CD4-positive, alpha-beta T cell treated with Interleukin-15 for 1 hour (primary cell): ENCODE measurements at regions not wholly inside any gene's neighbourhood (a gene's known extent, or its start where the extent isn't known, plus 50 kb on each side); places are given as distances from the start of the nearest gene placed in this dataset.

ENCODE experiments used
- DNase-seq: peaks from one replicate; pipeline ENCODE4 v3.0.0-alpha.2; 2020

DNA sequence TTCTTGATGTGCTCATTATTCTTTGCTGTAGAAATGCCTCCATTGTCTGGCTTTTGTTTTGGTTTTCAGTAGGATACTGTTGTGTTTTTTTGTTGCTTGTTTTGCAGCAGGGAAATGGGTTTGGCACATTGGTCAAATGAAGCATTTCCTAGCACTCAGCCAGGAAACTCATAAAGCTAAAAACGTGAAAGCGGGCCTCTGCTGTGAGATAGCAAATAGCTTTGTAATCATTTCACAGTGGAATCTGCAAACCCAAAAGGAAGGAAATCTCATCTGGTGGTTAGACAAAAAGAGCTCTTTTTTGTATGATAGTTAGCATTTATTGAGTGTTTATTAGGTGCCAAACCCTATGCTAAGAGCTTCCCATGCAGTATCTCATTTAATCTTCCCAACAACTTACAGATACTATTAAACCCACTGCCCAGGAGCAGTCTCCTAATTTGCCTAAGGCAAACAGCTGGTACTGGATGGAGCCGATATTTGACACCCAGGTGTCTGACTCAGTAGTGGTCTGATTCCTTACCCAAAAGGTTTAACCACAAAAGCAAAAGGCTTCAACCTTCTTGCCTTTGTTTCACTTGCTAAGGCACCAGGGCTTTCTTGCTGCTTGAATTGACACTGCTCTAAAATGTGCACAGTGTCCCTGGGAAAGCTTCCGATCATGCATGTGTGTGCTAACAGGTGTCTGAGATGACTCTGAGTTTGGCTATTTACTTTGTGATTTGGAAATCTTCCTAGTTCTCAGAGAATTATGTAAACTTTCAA, 527.9 kb upstream of the MDFIC2 start:
- no peak for DNase-seq

DNA sequence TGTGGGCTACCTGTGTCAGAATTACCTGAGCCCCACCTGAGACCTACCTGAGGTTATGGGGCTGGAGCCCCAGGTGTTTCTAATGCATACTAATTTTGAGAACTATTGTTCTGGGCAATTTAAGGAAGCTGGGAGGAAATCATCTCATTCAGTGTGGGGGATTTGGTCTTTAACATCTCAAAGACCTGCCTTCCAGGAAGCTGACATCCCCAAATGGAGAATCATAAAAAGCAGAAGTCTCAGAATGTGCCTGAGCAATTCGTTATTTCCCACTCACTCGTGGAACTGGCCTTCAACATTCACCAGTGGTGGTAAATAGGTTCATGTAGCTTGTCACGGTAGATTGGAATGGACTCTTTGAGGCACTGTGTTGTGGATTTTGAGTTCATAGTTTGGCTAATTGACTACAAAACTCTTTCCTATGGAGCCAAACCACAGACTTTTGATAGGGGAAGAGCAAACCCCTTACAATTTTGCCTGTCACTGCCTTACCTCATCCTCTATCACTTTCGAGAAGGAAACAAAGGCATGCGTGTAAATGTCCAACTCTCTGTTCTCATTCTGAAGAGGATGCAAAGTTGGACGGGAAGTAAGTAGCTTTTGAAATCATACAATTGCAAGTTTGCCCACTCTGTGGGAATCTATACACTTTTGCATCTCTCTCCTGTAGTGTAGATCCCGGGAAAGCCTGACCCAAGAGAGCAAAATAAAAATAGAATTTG, 521.0 kb upstream of the MDFIC2 start:
- no peak for DNase-seq

DNA sequence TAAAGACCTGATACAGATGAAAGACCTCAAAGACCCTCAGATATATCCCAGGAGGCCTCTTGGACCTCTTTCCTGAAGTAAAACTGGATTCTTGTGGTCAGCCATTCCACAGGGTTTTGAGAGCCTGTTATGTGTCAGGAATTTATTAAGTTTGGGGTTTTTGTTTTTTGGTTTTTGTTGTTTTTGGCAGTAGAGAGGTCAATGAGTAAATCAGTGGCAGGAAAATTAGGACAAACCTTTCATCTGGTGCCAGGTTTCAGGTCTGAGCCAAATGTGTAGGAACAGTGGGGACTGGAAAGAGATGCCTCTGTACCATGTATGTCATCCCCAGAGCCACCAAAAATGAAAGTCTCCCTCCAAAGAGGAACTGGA, 520.4 kb upstream of the MDFIC2 start:
- no peak for DNase-seq

DNA sequence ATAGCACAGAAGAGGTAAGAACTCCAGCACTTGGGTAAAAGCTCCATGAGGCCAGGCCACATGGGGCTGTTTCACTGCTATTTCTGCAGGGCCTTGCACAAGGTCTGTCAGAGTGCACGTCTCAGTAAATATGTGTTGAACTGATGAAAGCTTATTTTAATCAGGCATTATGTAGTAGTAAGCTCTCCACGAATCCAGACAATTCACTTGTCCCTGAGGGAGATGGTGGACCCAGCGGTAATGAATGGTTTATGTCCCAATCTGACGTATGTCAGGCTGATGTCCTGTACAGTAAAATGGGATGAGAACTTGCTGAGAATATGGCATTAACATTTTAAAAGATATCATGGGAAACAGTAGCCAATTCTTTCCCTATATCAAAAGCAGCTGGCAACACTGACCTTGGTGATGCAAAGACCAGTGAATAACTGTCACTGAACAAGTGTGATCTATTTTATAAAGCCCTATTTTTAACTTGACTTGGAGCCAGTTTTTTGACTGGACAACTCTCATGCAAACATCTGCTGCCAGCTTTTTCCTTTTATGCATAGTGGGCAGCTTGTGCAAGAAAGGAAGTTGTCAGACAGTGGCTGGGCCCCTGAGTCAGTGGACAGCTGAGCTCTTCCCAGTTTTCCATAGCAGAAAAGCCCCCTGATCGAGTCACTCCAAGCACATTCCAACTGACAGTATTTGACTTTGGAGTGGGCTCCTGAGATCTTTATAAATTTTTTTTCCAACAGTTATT, 519.8 kb upstream of the MDFIC2 start:
- DNase-seq, result no peak

- DNase-seq, result no peak
Measured at GRCh38 chr3:70829092-70829491, 516.7 kb upstream of the MDFIC2 start.

- no peak for DNase-seq
Measured at GRCh38 chr3:70824773-70825172, 512.3 kb upstream of the MDFIC2 start.

GRCh38 chr3:70824078-70824477, 511.6 kb upstream of the MDFIC2 start:
- DNase-seq, result no peak

DNA sequence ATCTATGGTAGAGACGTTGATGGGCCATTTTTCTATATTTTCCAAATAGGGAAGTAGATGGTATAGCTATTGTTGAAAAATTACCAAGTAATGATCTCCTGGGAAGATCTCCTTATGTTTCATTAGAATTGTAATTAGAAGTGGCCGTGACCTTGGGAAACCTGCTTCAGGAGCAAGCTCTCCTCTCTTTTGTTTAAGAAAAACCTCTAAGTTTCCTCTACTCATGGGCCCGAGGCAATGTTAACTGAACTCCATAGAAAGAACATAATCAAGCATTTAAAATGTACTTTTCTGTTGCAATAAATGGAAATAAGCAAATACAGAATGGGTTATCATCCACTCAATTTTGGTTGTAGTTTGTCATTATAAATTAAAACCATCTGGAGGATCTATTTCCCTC, 511.2 kb upstream of the MDFIC2 start:
- no peak for DNase-seq

DNA sequence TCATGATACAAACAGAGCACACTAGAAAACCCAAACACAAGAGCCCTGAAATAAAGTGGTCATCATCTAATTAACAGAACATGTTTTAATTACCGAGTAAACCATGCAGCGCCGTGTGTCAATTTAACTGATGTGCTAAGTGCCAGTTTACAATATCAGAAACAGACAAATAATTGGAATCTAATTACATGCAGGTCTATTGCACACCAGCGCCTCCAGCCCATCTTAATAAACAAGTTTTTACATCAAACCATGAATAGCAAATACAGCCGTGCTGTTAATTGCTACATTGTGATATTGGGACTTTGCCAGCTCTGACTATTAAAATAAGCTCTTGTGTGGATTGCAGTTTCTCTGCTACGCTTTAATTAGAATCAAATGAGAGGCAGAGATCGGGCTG, 510.2 kb upstream of the MDFIC2 start:
- DNase-seq, result no peak

DNA sequence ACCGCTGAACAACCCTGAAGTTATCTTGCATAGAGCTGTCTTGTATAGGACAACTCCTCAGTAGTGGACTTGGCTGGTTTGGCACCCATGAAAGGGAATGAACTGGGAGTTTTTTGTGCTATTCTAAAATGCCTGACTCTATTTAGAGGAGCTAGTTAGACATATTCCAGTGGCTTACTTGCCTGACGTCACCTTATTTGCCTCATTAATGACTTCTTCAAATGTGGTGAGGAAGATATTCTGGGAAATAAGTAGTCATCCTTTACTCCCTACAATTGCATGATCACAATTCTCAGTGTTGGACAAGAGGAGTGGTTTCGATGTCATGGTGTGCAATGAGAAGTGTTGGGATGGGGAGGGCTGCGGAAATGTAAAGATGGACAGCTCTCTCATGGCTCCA, 509.2 kb upstream of the MDFIC2 start:
- DNase-seq, result no peak

- DNase-seq, result no peak
Measured at GRCh38 chr3:70820397-70820796, 508.0 kb upstream of the MDFIC2 start.

GRCh38 chr3:70818145-70818544, 505.7 kb upstream of the MDFIC2 start:
- DNase-seq, result no peak

- no peak for DNase-seq
Measured at GRCh38 chr3:70816346-70816745, 503.9 kb upstream of the MDFIC2 start.

DNA sequence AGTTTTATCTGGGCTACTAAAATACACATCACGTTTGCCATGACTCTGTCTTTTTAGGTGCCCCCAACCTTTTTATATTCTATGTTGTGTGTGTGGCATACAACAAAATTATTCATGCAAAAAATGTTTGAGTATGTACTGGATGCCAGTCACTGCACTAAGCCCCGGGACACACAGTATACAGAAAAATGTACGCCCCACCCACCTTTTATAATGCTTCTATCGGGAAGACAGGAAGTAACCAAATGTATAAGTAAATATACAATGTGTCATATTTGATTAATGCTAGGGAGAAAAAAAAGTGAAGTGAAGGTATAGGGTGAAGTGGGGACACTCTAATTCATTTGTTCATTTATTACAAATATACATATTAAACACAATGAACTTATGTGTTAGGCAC, 503.4 kb upstream of the MDFIC2 start:
- DNase-seq, result no peak

GRCh38 chr3:70813311-70813710, 500.9 kb upstream of the MDFIC2 start:
- no peak for DNase-seq

DNA sequence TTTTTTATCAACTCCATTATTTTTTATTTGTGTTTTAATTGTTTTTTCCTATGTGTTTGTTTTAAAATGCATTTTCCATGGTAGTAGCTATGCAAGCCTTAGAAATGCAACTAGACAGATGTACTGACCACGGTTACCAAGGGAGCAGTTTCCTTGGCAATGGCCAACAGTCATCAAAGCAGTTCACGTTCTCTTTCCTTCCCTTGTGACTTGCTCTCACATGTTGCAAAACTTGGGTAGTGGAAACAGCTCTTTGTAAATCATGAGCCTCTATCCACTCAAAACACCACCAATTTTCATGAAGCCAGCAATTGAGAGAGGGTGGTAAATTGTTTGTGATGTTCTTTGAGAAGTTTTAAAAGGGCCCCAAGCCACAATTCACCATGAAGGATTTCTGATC, 499.4 kb upstream of the MDFIC2 start:
- no peak for DNase-seq

DNA sequence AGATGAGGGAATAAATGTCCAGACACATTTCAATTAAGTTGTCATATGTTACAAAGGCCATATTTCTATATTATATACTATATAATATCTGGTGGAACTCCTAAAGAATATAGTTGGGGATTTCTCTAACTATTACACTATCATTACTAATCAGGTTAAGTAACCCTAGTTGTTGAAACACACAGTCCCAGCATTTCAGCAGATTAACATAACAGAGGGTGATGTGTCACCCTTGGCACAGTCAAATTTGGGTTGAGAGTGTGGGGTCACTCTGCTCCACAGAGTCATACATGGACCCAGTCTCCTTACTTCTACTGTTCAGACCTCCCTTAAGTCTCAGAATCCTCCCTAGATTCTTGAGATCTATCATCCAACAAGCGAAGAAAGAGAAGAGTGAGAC, 496.4 kb upstream of the MDFIC2 start:
- DNase-seq, result no peak

DNA sequence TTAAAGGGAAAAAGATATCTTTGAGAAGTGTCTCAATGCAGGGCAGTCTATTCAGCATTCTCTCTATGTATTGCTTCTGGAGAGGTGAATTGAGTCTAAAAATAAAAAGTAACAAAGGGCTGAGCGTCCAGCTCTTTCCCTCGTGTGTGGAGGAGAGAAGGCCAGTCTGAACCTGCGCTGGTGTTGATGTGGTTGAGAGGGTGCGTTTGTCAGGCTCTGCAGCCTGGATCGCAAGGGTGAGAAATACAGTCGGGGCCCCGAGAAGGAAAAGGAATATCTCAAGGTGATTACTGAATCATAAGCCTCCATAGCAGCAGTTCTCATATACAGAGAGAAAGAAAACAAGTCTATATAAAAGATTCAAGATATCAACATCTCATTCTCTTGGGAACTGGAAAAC, 494.1 kb upstream of the MDFIC2 start:
- DNase-seq, result no peak

DNA sequence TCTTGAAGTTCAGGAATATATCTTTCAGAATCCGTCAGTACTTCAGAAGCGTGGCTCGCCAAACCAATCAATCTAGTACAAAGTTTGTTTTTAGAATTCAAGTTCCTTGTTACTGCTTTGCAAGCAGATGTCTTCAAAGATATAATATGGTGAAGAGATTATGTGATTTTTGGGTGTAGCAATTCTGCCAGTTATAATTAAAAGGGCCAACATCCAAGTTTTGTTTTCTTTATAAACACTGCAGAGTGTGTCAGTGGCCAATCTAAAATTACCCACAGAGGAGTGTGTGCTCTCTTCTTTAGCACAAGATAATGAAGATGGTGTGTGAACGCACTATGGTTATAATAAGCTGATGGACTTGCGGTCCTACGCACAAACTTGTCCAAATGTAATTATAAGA, 493.6 kb upstream of the MDFIC2 start:
- DNase-seq, result no peak

- DNase-seq, result no peak
Measured at GRCh38 chr3:70805061-70805889, 492.8 kb upstream of the MDFIC2 start.

DNA sequence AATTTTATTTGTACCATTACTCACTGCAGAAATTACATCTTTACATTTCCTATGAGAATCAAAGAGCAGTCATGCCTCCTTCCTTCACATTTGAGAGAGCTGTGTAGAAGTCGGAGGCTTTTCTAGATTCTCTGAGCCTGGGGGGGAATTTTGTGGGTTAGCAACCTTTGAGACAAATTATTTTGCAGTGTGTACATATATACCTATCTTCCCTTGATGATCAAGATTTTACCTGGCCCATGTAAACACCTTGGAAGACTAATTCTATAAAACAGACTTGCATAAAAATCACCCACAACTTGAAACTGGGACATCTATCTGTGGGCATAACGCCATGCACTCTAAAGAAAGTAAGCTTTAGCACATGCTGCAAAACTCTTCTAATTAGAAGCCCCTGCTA, 491.5 kb upstream of the MDFIC2 start:
- no peak for DNase-seq

DNA sequence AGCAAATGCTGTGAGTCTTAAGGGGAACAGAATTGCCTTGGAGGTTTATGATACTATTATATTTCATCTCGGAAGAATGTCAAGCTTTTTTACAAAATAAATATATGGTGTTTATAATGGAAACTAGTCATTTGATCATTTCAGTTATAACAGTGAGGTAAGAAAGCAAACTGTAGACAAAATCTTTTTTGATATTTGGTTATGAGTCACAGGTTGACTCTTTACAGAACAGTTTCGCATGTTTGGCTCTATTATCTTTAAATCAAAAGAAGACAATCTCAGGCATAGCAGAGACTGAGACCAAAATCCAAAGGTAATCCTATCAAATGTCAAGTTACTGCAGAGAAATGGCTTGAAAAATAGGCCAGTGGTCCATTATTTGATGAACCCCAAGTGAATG, 490.9 kb upstream of the MDFIC2 start:
- no peak for DNase-seq

- DNase-seq, result no peak
Measured at GRCh38 chr3:70800951-70801350, 488.5 kb upstream of the MDFIC2 start.
